NAMALWA (cell line): ENCODE measurements at regions not wholly inside any gene's neighbourhood (a gene's known extent, or its start where the extent isn't known, plus 50 kb on each side); places are given as distances from the start of the nearest gene placed in this dataset.
A peak's percentile ranks its signal among the peaks of the same experiment; 100 is the strongest.

Experiments used
- DNase-seq: peaks from one replicate; pipeline ENCODE4 v3.0.0-alpha.2; 2015; ENCODE audit warnings: low spot score

- peak; percentile 59 for DNase-seq
Measured at GRCh38 chr10:56622335-56622973, 261.4 kb upstream of the ZWINT start.

GRCh38 chr10:56606202-56606601, 245.1 kb upstream of the ZWINT start:
- DNase-seq: no peak

GRCh38 chr10:56605051-56605450, 244.0 kb upstream of the ZWINT start:
- no peak for DNase-seq

GRCh38 chr10:56604624-56605023, 243.6 kb upstream of the ZWINT start:
- no peak for DNase-seq

- DNase-seq: no peak
Measured at GRCh38 chr10:56599201-56599600, 238.1 kb upstream of the ZWINT start.

- DNase-seq: no peak
Measured at GRCh38 chr10:56596257-56596656, 235.2 kb upstream of the ZWINT start.

GRCh38 chr10:56593120-56593519, 232.1 kb upstream of the ZWINT start:
- DNase-seq: no peak

GRCh38 chr10:56586461-56586891, 225.4 kb upstream of the ZWINT start:
- no peak for DNase-seq

GRCh38 chr10:56585447-56586171, 224.6 kb upstream of the ZWINT start:
- DNase-seq: no peak

- DNase-seq: no peak
Measured at GRCh38 chr10:56583316-56583715, 222.3 kb upstream of the ZWINT start.

GRCh38 chr10:56567580-56567979, 206.5 kb upstream of the ZWINT start:
- no peak for DNase-seq

GRCh38 chr10:56561336-56561735, 200.3 kb upstream of the ZWINT start:
- no peak for DNase-seq

- no peak for DNase-seq
Measured at GRCh38 chr10:56551037-56551436, 190.0 kb upstream of the ZWINT start.

- DNase-seq: peak; percentile 20
Measured at GRCh38 chr10:56547163-56547562, 186.1 kb upstream of the ZWINT start.

- DNase-seq: no peak
Measured at GRCh38 chr10:56537984-56538383, 176.9 kb upstream of the ZWINT start.

- no peak for DNase-seq
Measured at GRCh38 chr10:56522166-56522565, 161.1 kb upstream of the ZWINT start.

GRCh38 chr10:56508562-56508961, 147.5 kb upstream of the ZWINT start:
- no peak for DNase-seq

GRCh38 chr10:56507033-56507432, 146.0 kb upstream of the ZWINT start:
- DNase-seq: no peak

- no peak for DNase-seq
Measured at GRCh38 chr10:56505555-56505954, 144.5 kb upstream of the ZWINT start.

GRCh38 chr10:56496186-56496486, 135.1 kb upstream of the ZWINT start:
- no peak for DNase-seq

- no peak for DNase-seq
Measured at GRCh38 chr10:56487746-56488145, 126.7 kb upstream of the ZWINT start.

GRCh38 chr10:56481521-56482091, 120.5 kb upstream of the ZWINT start:
- no peak for DNase-seq

- no peak for DNase-seq
Measured at GRCh38 chr10:56472978-56473377, 111.9 kb upstream of the ZWINT start.

GRCh38 chr10:56470701-56471100, 109.6 kb upstream of the ZWINT start:
- no peak for DNase-seq
